ENCODE measurements at regions not wholly inside any gene's neighbourhood (a gene's known extent, or its start where the extent isn't known, plus 50 kb on each side); places are given as distances from the start of the nearest gene placed in this dataset.
"Not testable (repeated sequence)": the region's sequence is repeated elsewhere in the genome, so short reads cannot be mapped to it uniquely, and the experiment has no call there.

DNA sequence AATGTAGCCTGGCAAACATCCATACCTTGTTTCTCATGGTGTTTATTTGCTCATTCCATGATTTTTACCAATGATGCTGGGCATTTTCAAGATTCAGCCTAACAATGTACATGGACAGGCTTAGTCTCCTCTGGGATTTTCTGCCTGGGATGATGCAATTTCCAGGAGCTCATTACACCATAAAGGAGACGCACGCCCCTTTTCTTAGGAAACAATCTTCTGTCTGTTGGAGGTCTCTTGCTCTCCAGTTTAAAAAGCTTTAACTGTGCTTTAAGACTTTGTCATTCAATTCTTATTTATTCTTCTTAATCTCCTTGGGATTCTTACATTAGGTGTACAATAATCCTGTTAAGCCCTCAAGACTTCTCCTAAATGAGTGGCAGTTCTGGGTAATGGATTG, 150.3 kb upstream of the NRP1 start:
- no peaks in the 10 kb centered on the region for H3K36me3 ChIP-seq
- peak in 1 of 2 experiments; percentile 29 for DNase-seq (ENCODE audit: low read depth in 1 of 2, low spot score in 2 of 2)
- no peak overlapping the region for H3K4me3 ChIP-seq
- no peaks in the 10 kb centered on the region for H3K27me3 ChIP-seq (replicated peaks)
- peaks cover 21% of the 10 kb centered on the region for H3K4me1 ChIP-seq (replicated peaks)
- H3K9me3 ChIP-seq (replicated peaks): no peaks in the 10 kb centered on the region
- H3K27ac ChIP-seq: 0 out of 2 replicates have a peak overlapping the region, but pooled peaks have one; percentile 29

GRCh38 chr10:33483816-33484190, 149.3 kb upstream of the NRP1 start:
- no peak for DNase-seq (ENCODE audit: low read depth in 1 of 2, low spot score in 2 of 2)
- Histone ChIP-seq H3K36me3 (no peaks in the 10 kb centered on the region), H3K4me3 (no peak overlapping the region), H3K9me3 (replicated peaks) (no peaks in the 10 kb centered on the region), H3K4me1 (replicated peaks) (peaks cover 21% of the 10 kb centered on the region), H3K27me3 (replicated peaks) (no peaks in the 10 kb centered on the region), H3K27ac (no peak overlapping the region)

GRCh38 chr10:33483124-33483815, 148.8 kb upstream of the NRP1 start:
- H3K27me3 ChIP-seq (replicated peaks): no peaks in the 10 kb centered on the region
- H3K9me3 ChIP-seq (replicated peaks): no peaks in the 10 kb centered on the region
- DNase-seq (ENCODE audit: low read depth in 1 of 2, low spot score in 2 of 2): no peak

DNA sequence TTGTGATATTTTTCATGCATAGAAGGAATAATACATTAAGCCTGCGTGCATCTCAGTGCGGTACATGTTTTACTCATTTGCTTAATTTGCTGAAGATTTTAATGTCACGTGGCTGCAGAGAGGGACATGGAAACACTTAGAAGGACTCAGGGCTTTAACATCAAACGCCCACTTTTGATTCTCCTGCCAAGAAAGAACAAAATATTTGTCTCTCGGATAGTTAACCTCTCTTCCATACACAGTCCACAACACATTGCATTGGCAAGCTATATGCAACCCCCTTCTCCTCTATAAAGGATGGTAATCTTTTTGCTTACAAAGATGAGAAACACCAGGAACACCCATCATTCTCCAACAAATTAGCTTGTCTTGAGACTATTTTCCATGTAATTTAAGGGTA, 148.0 kb upstream of the NRP1 start:
- no peaks in the 10 kb centered on the region for H3K9me3 ChIP-seq (replicated peaks)
- H3K4me1 ChIP-seq (replicated peaks): peaks cover 21% of the 10 kb centered on the region
- H3K27me3 ChIP-seq (replicated peaks): no peaks in the 10 kb centered on the region

More at GRCh38 chr10:33483124-33483815, 148.8 kb upstream of the NRP1 start:
- H3K4me1 ChIP-seq (replicated peaks): peaks cover 21% of the 10 kb centered on the region
- no peaks in the 10 kb centered on the region for H3K36me3 ChIP-seq
- no peak overlapping the region for H3K27ac ChIP-seq
- H3K4me3 ChIP-seq: no peak overlapping the region

GRCh38 chr10:33481184-33481583, 146.7 kb upstream of the NRP1 start:
- H3K27me3 ChIP-seq (replicated peaks): no peaks in the 10 kb centered on the region
- DNase-seq (ENCODE audit: low read depth in 1 of 2, low spot score in 2 of 2): no peak
- peaks cover 15% of the 10 kb centered on the region for H3K4me1 ChIP-seq (replicated peaks)
- H3K4me3 ChIP-seq: no peak overlapping the region
- H3K36me3 ChIP-seq: no peaks in the 10 kb centered on the region
- no peak overlapping the region for H3K27ac ChIP-seq
- no peaks in the 10 kb centered on the region for H3K9me3 ChIP-seq (replicated peaks)

More for the DNA sequence above, 148.0 kb upstream of the NRP1 start:
- Histone ChIP-seq H3K4me3 (no peak overlapping the region), H3K36me3 (no peaks in the 10 kb centered on the region), H3K27ac (no peak overlapping the region)
- DNase-seq (ENCODE audit: low read depth in 1 of 2, low spot score in 2 of 2): no peak

- not testable (repeated sequence) for H3K27ac ChIP-seq; H3K9me3 ChIP-seq (replicated peaks); DNase-seq (ENCODE audit: low read depth in 1 of 2, low spot score in 2 of 2); H3K36me3 ChIP-seq; H3K4me3 ChIP-seq; H3K27me3 ChIP-seq (replicated peaks)
- peaks cover 13% of the 10 kb centered on the region for H3K4me1 ChIP-seq (replicated peaks)
These were observed 145.9 kb upstream of the NRP1 start for GRCh38 chr10:33480417-33480816.

- Histone ChIP-seq H3K27me3 (replicated peaks) (no peaks in the 10 kb centered on the region), H3K27ac (no peak overlapping the region), H3K4me3 (no peak overlapping the region), H3K9me3 (replicated peaks) (no peaks in the 10 kb centered on the region), H3K36me3 (no peaks in the 10 kb centered on the region), H3K4me1 (replicated peaks) (no peaks in the 10 kb centered on the region)
- no peak for DNase-seq (ENCODE audit: low read depth in 1 of 2, low spot score in 2 of 2)
These were observed 144.2 kb upstream of the NRP1 start for GRCh38 chr10:33478675-33479125.

GRCh38 chr10:33478089-33478674, 143.7 kb upstream of the NRP1 start:
- Histone ChIP-seq H3K36me3 (no peaks in the 10 kb centered on the region), H3K4me3 (no peak overlapping the region), H3K27ac (no peak overlapping the region), H3K27me3 (replicated peaks) (no peaks in the 10 kb centered on the region), H3K9me3 (replicated peaks) (no peaks in the 10 kb centered on the region), H3K4me1 (replicated peaks) (no peaks in the 10 kb centered on the region)
- DNase-seq (ENCODE audit: low read depth in 1 of 2, low spot score in 2 of 2): no peak

DNA sequence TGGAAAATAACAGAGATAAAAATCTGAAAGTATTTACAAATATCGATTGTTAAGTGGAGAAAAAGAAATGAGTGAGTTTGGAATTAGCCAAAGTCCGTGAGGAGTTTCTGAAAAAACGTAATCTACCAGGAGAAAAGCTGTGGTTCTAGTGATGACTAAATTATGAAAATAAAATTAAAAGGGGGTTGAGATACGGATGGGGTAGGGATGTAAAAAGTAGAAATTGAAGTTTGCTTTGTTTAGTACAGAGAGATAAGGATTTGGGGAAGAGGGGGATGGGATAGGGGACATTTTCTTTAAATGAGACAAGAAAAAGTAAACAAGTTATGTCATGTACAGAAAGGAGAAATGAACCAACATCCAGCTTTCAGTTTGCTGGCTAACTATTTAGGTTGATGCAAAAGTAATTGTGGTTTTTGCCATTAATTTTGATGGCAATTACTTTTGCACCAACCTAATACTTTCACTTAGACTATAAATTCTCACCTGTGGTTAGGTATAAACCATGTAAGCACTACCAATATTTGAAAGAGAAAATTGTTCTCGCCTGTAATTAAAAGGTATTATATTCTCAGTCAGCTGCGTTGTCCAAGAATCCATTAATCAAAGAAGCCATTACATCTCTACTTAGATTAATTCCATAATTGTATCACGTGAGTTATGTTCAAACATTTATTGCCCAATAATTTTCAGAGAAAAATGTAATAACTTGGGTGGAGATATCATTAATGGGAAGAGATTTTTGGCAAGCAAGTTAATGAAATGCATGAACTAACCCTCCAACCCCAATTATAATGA, 143.0 kb upstream of the NRP1 start:
- H3K36me3 ChIP-seq: no peaks in the 10 kb centered on the region
- no peaks in the 10 kb centered on the region for H3K27me3 ChIP-seq (replicated peaks)
- H3K4me1 ChIP-seq (replicated peaks): no peaks in the 10 kb centered on the region
- no peak for DNase-seq (ENCODE audit: low read depth in 1 of 2, low spot score in 2 of 2)
- H3K4me3 ChIP-seq: no peak overlapping the region
- H3K9me3 ChIP-seq (replicated peaks): no peaks in the 10 kb centered on the region
- H3K27ac ChIP-seq: no peak overlapping the region

GRCh38 chr10:33476757-33477273, 142.3 kb upstream of the NRP1 start:
- H3K4me3 ChIP-seq: no peak overlapping the region
- H3K9me3 ChIP-seq (replicated peaks): no peaks in the 10 kb centered on the region
- H3K27ac ChIP-seq: no peak overlapping the region
- H3K4me1 ChIP-seq (replicated peaks): no peaks in the 10 kb centered on the region
- no peak for DNase-seq (ENCODE audit: low read depth in 1 of 2, low spot score in 2 of 2)
- H3K36me3 ChIP-seq: no peaks in the 10 kb centered on the region
- H3K27me3 ChIP-seq (replicated peaks): no peaks in the 10 kb centered on the region

GRCh38 chr10:33473688-33474087, 139.2 kb upstream of the NRP1 start:
- Histone ChIP-seq H3K36me3 (no peaks in the 10 kb centered on the region), H3K4me1 (replicated peaks) (no peaks in the 10 kb centered on the region), H3K9me3 (replicated peaks) (no peaks in the 10 kb centered on the region), H3K27ac (no peak overlapping the region), H3K27me3 (replicated peaks) (no peaks in the 10 kb centered on the region), H3K4me3 (no peak overlapping the region)
- DNase-seq (ENCODE audit: low read depth in 1 of 2, low spot score in 2 of 2): no peak

DNA sequence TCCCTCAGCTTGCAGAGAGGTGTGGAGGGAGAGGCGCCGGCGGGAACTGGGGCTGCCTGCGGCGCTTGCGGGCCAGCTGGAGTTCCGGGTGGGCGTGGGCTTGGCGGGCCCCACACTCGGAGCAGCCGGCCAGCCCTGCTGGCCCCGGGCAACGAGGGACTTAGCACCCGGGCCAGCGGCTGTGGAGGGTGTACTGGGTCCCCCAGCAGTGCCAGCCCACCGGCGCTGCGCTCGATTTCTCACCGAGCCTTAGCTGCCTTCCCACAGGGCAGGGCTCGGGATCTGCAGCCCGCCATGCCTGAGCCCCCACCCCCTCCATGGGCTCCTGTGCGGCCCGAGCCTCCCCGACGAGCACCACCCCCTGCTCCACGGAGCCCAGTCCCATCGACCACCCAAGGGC, 133.5 kb upstream of the NRP1 start:
- not testable (repeated sequence) for H3K9me3 ChIP-seq (replicated peaks)

DNA sequence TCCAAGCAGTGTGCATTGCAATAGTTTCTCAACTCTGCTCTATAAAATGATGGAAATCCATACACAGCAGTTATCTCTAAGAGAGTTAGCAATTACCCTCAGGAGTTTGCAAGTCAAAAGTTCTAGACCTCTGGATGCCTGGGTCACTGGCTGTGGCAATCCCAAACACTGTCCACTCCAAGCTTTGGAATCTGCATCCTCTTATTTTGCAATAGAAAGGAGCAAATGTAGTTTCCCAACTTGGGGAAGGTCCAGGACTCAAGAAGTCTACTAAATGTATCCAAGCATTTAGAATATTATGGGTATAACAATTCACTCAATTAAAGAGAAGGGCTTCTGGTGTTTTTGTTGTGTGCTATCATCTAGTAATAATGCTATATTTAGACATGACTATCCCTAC, 131.3 kb upstream of the NRP1 start:
- no peak overlapping the region for H3K4me3 ChIP-seq
- H3K9me3 ChIP-seq (replicated peaks): no peaks in the 10 kb centered on the region
- no peaks in the 10 kb centered on the region for H3K36me3 ChIP-seq
- no peak overlapping the region for H3K27ac ChIP-seq
- H3K4me1 ChIP-seq (replicated peaks): no peaks in the 10 kb centered on the region
- DNase-seq (ENCODE audit: low read depth in 1 of 2, low spot score in 2 of 2): no peak
- no peaks in the 10 kb centered on the region for H3K27me3 ChIP-seq (replicated peaks)

More for the DNA sequence above, 133.5 kb upstream of the NRP1 start:
- H3K4me3 ChIP-seq; H3K27me3 ChIP-seq (replicated peaks); DNase-seq (ENCODE audit: low read depth in 1 of 2, low spot score in 2 of 2); H3K4me1 ChIP-seq (replicated peaks); H3K27ac ChIP-seq; H3K36me3 ChIP-seq: not testable (repeated sequence)

DNA sequence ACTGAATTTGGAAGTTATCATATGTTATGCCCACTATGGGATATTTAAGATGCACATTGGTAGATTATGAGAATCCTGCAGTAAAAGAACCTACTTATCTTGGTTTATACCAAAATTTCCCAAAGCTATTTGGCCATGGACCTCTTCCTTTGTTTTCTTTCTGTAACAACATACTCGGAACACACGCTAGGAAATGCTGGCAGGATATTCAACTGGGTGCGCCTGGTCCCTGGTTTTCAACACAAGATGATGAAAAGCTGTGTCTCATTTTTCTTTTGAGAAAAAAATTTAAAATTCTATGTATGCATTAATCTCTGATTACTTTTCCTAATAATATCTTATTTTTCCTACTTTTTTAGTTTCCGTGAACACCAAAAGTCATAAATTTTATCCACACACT, 128.5 kb upstream of the NRP1 start:
- Histone ChIP-seq H3K4me1 (replicated peaks) (no peaks in the 10 kb centered on the region), H3K27ac (no peak overlapping the region), H3K27me3 (replicated peaks) (no peaks in the 10 kb centered on the region), H3K36me3 (no peaks in the 10 kb centered on the region), H3K4me3 (no peak overlapping the region), H3K9me3 (replicated peaks) (no peaks in the 10 kb centered on the region)
- no peak for DNase-seq (ENCODE audit: low read depth in 1 of 2, low spot score in 2 of 2)

All from SJSA1 (cell line).